Stimulated activated CD4-positive, alpha-beta T cell treated with anti-CD3 and anti-CD28 coated beads, Interleukin-2, amount 100 ng/mL, for 4 hours (primary cell): ENCODE measurements at regions not wholly inside any gene's neighbourhood (a gene's known extent, or its start where the extent isn't known, plus 50 kb on each side); places are given as distances from the start of the nearest gene placed in this dataset.

Experiments
- DNase-seq: peaks from one replicate; pipeline ENCODE4 v3.0.0-alpha.2; 2020; ENCODE audit warnings: low read depth

- no peak for DNase-seq
Observed at GRCh38 chr17:79218825-79219200, 144.2 kb downstream of the ENGASE start.

- no peak for DNase-seq
Observed at GRCh38 chr17:79218175-79218824, 143.7 kb downstream of the ENGASE start.

- no peak for DNase-seq
Observed at GRCh38 chr17:79217473-79218135, 143.0 kb downstream of the ENGASE start.

GRCh38 chr17:79216826-79217225, 142.2 kb downstream of the ENGASE start:
- DNase-seq, result no peak

- no peak for DNase-seq
Observed at GRCh38 chr17:79216391-79216790, 141.8 kb downstream of the ENGASE start.

- no peak for DNase-seq
Observed at GRCh38 chr17:79215631-79216030, 141.0 kb downstream of the ENGASE start.

GRCh38 chr17:79214940-79215604, 140.4 kb downstream of the ENGASE start:
- DNase-seq, result no peak

- no peak for DNase-seq
Observed at GRCh38 chr17:79214459-79214858, 139.8 kb downstream of the ENGASE start.

- DNase-seq, result no peak
Observed at GRCh38 chr17:79213305-79213704, 138.7 kb downstream of the ENGASE start.

- DNase-seq, result no peak
Observed at GRCh38 chr17:79212149-79213087, 137.8 kb downstream of the ENGASE start.

- no peak for DNase-seq
Observed at GRCh38 chr17:79211061-79211770, 136.6 kb downstream of the ENGASE start.

GRCh38 chr17:79210638-79211037, 136.0 kb downstream of the ENGASE start:
- DNase-seq, result no peak

GRCh38 chr17:79207960-79208359, 133.3 kb downstream of the ENGASE start:
- DNase-seq, result no peak

- DNase-seq, result no peak
Observed at GRCh38 chr17:79205688-79206205, 131.1 kb downstream of the ENGASE start.

- no peak for DNase-seq
Observed at GRCh38 chr17:79204261-79204660, 129.6 kb downstream of the ENGASE start.

- DNase-seq, result no peak
Observed at GRCh38 chr17:79203657-79204056, 129.0 kb downstream of the ENGASE start.

- no peak for DNase-seq
Observed at GRCh38 chr17:79203016-79203415, 128.4 kb downstream of the ENGASE start.

- DNase-seq, result no peak
Observed at GRCh38 chr17:79202480-79202879, 127.9 kb downstream of the ENGASE start.

GRCh38 chr17:79201536-79202227, 127.1 kb downstream of the ENGASE start:
- no peak for DNase-seq

GRCh38 chr17:79201119-79201518, 126.5 kb downstream of the ENGASE start:
- DNase-seq, result no peak

GRCh38 chr17:79196913-79197312, 122.3 kb downstream of the ENGASE start:
- no peak for DNase-seq
